HL-60 (cell line): ENCODE measurements at regions not wholly inside any gene's neighbourhood (a gene's known extent, or its start where the extent isn't known, plus 50 kb on each side); places are given as distances from the start of the nearest gene placed in this dataset.

Experiments used
- GABPA ChIP-seq: IDR thresholded peaks from 2 replicates; pipeline ENCODE4 v1.6.1; 2012; ENCODE audit warnings: low read depth
- POLR2AphosphoS5 ChIP-seq: IDR thresholded peaks from 2 replicates; pipeline ENCODE4 v1.6.1; 2012; ENCODE audit warnings: low read depth
- TF ChIP-seq, protein P1 (sequence below): IDR thresholded peaks from one replicate; pipeline ENCODE4 v1.5.1; 2011; ENCODE audit warnings: low read length, control low read depth, inconsistent platforms; ENCODE audit not compliant: insufficient read depth
- TF ChIP-seq, protein P2 (sequence below): IDR thresholded peaks from 2 replicates; pipeline ENCODE4 v1.6.1; 2012; ENCODE audit warnings: low read depth; ENCODE audit not compliant: insufficient replicate concordance

DNA sequence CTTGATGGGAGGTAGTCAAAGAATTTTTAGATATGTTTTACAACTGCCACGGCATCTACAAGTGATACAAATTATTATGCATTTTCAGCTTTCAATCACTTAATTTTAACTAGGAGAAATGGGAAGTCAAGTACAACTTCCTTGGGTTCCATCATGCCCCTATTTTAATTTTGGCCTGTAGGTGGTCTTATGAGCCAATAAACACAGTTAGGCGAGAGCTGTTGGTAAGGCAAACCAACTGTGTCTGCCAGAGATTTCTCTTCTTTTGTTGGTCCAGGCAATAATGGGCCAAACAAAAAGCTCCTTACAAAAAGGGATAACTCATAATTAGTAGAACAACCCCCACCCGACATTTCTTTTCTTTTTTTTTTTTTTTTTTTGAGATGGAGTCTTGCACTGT lies 63.3 kb upstream of the ARX start:
- TF ChIP-seq GABPA (no peak), POLR2AphosphoS5 (no peak)
- TF ChIP-seq, protein P1, sequence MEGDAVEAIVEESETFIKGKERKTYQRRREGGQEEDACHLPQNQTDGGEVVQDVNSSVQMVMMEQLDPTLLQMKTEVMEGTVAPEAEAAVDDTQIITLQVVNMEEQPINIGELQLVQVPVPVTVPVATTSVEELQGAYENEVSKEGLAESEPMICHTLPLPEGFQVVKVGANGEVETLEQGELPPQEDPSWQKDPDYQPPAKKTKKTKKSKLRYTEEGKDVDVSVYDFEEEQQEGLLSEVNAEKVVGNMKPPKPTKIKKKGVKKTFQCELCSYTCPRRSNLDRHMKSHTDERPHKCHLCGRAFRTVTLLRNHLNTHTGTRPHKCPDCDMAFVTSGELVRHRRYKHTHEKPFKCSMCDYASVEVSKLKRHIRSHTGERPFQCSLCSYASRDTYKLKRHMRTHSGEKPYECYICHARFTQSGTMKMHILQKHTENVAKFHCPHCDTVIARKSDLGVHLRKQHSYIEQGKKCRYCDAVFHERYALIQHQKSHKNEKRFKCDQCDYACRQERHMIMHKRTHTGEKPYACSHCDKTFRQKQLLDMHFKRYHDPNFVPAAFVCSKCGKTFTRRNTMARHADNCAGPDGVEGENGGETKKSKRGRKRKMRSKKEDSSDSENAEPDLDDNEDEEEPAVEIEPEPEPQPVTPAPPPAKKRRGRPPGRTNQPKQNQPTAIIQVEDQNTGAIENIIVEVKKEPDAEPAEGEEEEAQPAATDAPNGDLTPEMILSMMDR: no peak
- TF ChIP-seq, protein P2, sequence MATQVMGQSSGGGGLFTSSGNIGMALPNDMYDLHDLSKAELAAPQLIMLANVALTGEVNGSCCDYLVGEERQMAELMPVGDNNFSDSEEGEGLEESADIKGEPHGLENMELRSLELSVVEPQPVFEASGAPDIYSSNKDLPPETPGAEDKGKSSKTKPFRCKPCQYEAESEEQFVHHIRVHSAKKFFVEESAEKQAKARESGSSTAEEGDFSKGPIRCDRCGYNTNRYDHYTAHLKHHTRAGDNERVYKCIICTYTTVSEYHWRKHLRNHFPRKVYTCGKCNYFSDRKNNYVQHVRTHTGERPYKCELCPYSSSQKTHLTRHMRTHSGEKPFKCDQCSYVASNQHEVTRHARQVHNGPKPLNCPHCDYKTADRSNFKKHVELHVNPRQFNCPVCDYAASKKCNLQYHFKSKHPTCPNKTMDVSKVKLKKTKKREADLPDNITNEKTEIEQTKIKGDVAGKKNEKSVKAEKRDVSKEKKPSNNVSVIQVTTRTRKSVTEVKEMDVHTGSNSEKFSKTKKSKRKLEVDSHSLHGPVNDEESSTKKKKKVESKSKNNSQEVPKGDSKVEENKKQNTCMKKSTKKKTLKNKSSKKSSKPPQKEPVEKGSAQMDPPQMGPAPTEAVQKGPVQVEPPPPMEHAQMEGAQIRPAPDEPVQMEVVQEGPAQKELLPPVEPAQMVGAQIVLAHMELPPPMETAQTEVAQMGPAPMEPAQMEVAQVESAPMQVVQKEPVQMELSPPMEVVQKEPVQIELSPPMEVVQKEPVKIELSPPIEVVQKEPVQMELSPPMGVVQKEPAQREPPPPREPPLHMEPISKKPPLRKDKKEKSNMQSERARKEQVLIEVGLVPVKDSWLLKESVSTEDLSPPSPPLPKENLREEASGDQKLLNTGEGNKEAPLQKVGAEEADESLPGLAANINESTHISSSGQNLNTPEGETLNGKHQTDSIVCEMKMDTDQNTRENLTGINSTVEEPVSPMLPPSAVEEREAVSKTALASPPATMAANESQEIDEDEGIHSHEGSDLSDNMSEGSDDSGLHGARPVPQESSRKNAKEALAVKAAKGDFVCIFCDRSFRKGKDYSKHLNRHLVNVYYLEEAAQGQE: no peak
